HepG2 (cell line): ENCODE measurements at regions not wholly inside any gene's neighbourhood (a gene's known extent, or its start where the extent isn't known, plus 50 kb on each side); places are given as distances from the start of the nearest gene placed in this dataset.

ENCODE experiments used
- ATAC-seq: fragments of 200-7000 bp; cut with Tn5 transposase; 3 replicates; pipeline ENCODE4 v1.9.1; 2020; ENCODE audit warnings: mild to moderate bottlenecking, moderate library complexity
- BruUV-seq: library from RNA; stranded (reverse); fragments of 400-500 nt; replicated peaks from 2 replicates; lab custom pipeline; 2021; lab: Mats Ljungman, UMichigan
- CTCF ChIA-PET: fragments of 300-600 bp; formaldehyde crosslinking; extraction: SDS; loops from one replicate; lab custom pipeline; 2021; ENCODE audit warnings: low total read pairs, inconsistent platforms, low intra/inter-chr PET ratio; lab: Yijun Ruan, JAX
- POLR2A ChIA-PET: fragments of 350-600 bp; sonication (Branson Sonifier 250); formaldehyde crosslinking; loops from one replicate; lab custom pipeline; 2020; ENCODE audit warnings: antibody characterized with exemption, inconsistent platforms; lab: Yijun Ruan, JAX
- DNase-seq: peaks from one replicate; pipeline ENCODE4 v3.0.0-alpha.2; 2015; ENCODE audit warnings: low spot score
- FAIRE-seq: peaks from 3 replicates; lab custom pipeline; 2011; peaks lifted over from hg19 to GRCh38; lab: Jason Lieb, UNC
- H2AFZ ChIP-seq: one replicate; pipeline ENCODE4 v1.6.1; 2011; ENCODE audit warnings: low read length, inconsistent platforms
- H3K27ac ChIP-seq: fragments of 300-600 bp; 3 replicates; pipeline ENCODE4 v1.8.0; 2011; ENCODE audit warnings: mixed run types, mild to moderate bottlenecking, mixed read lengths, low read length, inconsistent platforms; ENCODE audit not compliant: insufficient read depth; ENCODE audit errors: extremely low read length
- H3K27me3 ChIP-seq, 2 experiments: fragments of 200-600 bp in 1 of 2; 2 replicates in 1 of 2; 3 replicates in 1 of 2; pipeline versions ENCODE4 v1.6.0 to v1.8.0; 2011; ENCODE audit warnings: low read length in 2 of 2, mild to moderate bottlenecking in 2 of 2, moderate library complexity in 2 of 2, inconsistent platforms in 1 of 2; ENCODE audit not compliant: insufficient read depth in 2 of 2, control insufficient read depth in 1 of 2
- H3K36me3 ChIP-seq, 2 experiments: fragments of 200-600 bp in 1 of 2; replicated peaks in 1 of 2; 2 replicates in 1 of 2; 3 replicates in 1 of 2; pipeline versions ENCODE4 v1.5.1 to v1.8.0; 2011; ENCODE audit warnings: low read length in 2 of 2, inconsistent platforms in 1 of 2; ENCODE audit not compliant: insufficient read depth in 2 of 2, control insufficient read depth in 1 of 2
- H3K4me1 ChIP-seq: 2 replicates; pipeline ENCODE4 v1.5.1; 2012; ENCODE audit warnings: low read length, inconsistent platforms; ENCODE audit not compliant: insufficient read depth
- H3K4me2 ChIP-seq: 2 replicates; pipeline ENCODE4 v1.6.0; 2011; ENCODE audit warnings: low read depth, low read length, inconsistent platforms
- H3K4me3 ChIP-seq, 3 experiments: fragments of 200-600 bp in 1 of 3; sonication (generic), shearing (Covaris generic) in 1 of 3; replicated peaks in 1 of 3; 2 replicates each; pipeline ENCODE4 v1.5.1; 2011 to 2016; ENCODE audit warnings: low read length in 3 of 3, inconsistent platforms in 2 of 3, low read depth in 2 of 3, mild to moderate bottlenecking in 2 of 3, control low read depth in 1 of 3, mixed read lengths in 1 of 3; ENCODE audit not compliant: insufficient read depth in 1 of 3
- H3K79me2 ChIP-seq: one replicate; pipeline ENCODE4 v1.6.1; 2011; ENCODE audit warnings: low read length, inconsistent platforms; ENCODE audit not compliant: insufficient read depth
- H3K9ac ChIP-seq: 2 replicates; pipeline ENCODE4 v1.6.0; 2011; ENCODE audit warnings: mild to moderate bottlenecking, low read depth, low read length, inconsistent platforms; ENCODE audit not compliant: insufficient read depth
- H3K9me3 ChIP-seq: 2 replicates; pipeline ENCODE4 v1.5.1; 2012; ENCODE audit warnings: mild to moderate bottlenecking, low read length
- H4K20me1 ChIP-seq: 2 replicates; pipeline ENCODE4 v1.6.0; 2011; ENCODE audit warnings: inconsistent platforms, mild to moderate bottlenecking, low read length, moderate library complexity; ENCODE audit not compliant: insufficient read depth
- BRF2 ChIP-seq: sonication (generic); formaldehyde crosslinking; IDR thresholded peaks from 2 replicates; pipeline ENCODE4 v1.8.1; 2022; ENCODE audit warnings: mild to moderate bottlenecking, missing genetic modification reagents
- CBX1 ChIP-seq: IDR thresholded peaks from one replicate; pipeline ENCODE4 v1.6.1; 2016; ENCODE audit warnings: antibody characterized with exemption, low read depth
- HCFC1 ChIP-seq: fragments of 150-350 bp; IDR thresholded peaks from 2 replicates; pipeline ENCODE4 v1.6.1; 2014; ENCODE audit warnings: low read depth, low read length
- MAFG ChIP-seq: sonication (generic); formaldehyde crosslinking; IDR thresholded peaks from 2 replicates; pipeline ENCODE4 v1.5.1; 2020; ENCODE audit warnings: mild to moderate bottlenecking, missing genetic modification reagents
- MNT ChIP-seq: fragments of 450-650 bp; IDR thresholded peaks from 2 replicates; pipeline ENCODE4 v1.6.1; 2016
- MTF1 ChIP-seq: sonication (generic); formaldehyde crosslinking; IDR thresholded peaks from 2 replicates; pipeline ENCODE4 v1.5.0; 2020; ENCODE audit warnings: missing genetic modification reagents
- PRDM4 ChIP-seq: sonication (generic); formaldehyde crosslinking; IDR thresholded peaks from 2 replicates; pipeline ENCODE4 v1.9.0; 2021; ENCODE audit warnings: missing genetic modification reagents, borderline replicate concordance
- REL ChIP-seq: sonication (generic); formaldehyde crosslinking; conservative IDR thresholded peaks from 2 replicates; pipeline ENCODE4 v1.8.0; 2022; ENCODE audit warnings: mild to moderate bottlenecking, missing genetic modification reagents, moderate library complexity
- STAT6 ChIP-seq: sonication (generic); formaldehyde crosslinking; IDR thresholded peaks from 2 replicates; pipeline ENCODE4 v1.4.0; 2020; ENCODE audit warnings: missing genetic modification reagents, mild to moderate bottlenecking, borderline replicate concordance
- TP53 ChIP-seq: sonication (generic); formaldehyde crosslinking; conservative IDR thresholded peaks from 2 replicates; pipeline ENCODE4 v1.4.0; 2020; ENCODE audit warnings: missing genetic modification reagents
- ZFP62 ChIP-seq: sonication (generic); formaldehyde crosslinking; IDR thresholded peaks from 2 replicates; pipeline ENCODE4 v1.4.0; 2020; ENCODE audit warnings: missing genetic modification reagents
- ZNF224 ChIP-seq: sonication (generic); formaldehyde crosslinking; IDR thresholded peaks from 2 replicates; pipeline ENCODE4 v1.5.0; 2020; ENCODE audit warnings: mild to moderate bottlenecking, missing genetic modification reagents
- ZNF432 ChIP-seq: sonication (generic); formaldehyde crosslinking; IDR thresholded peaks from 2 replicates; pipeline ENCODE4 v1.5.0; 2020; ENCODE audit warnings: missing genetic modification reagents, mild to moderate bottlenecking, borderline replicate concordance
- ZNF782 ChIP-seq: sonication (generic); formaldehyde crosslinking; IDR thresholded peaks from 2 replicates; pipeline ENCODE4 v1.4.0; 2020; ENCODE audit warnings: missing genetic modification reagents, mild to moderate bottlenecking, borderline replicate concordance
- WGBS: methylation state at CpG from one replicate; pipeline ENCODE4 v1.1.6; 2017; ENCODE audit warnings: low lambda C conversion rate; 5-methylcytosine and 5-hydroxymethylcytosine counted together
- in situ Hi-C: cut with HindIII; loops from 2 replicates; pipeline ENCODE4 v1.10.0; 2017; ENCODE audit warnings: low pct_unique_long_range_greater_than_20kb; ENCODE audit not compliant: extremely low pct_ligation_motif_present
- intact Hi-C: fragments of 100-400 bp; cut with micrococcal nuclease; formaldehyde crosslinking; loops from one replicate; pipeline ENCODE4 v1.10.0; 2022; ENCODE audit not compliant: unreplicated experiment
- TF ChIP-seq, protein P1 (sequence below), 2 experiments: sonication (generic) in 1 of 2; formaldehyde crosslinking in 1 of 2; IDR thresholded peaks; 2 replicates each; pipeline versions ENCODE4 v1.5.1 to v1.6.1; 2011 to 2020; ENCODE audit warnings: borderline replicate concordance in 1 of 2, low read depth in 1 of 2, low read length in 1 of 2, mild to moderate bottlenecking in 1 of 2, missing genetic modification reagents in 1 of 2, moderate library complexity in 1 of 2

DNA sequence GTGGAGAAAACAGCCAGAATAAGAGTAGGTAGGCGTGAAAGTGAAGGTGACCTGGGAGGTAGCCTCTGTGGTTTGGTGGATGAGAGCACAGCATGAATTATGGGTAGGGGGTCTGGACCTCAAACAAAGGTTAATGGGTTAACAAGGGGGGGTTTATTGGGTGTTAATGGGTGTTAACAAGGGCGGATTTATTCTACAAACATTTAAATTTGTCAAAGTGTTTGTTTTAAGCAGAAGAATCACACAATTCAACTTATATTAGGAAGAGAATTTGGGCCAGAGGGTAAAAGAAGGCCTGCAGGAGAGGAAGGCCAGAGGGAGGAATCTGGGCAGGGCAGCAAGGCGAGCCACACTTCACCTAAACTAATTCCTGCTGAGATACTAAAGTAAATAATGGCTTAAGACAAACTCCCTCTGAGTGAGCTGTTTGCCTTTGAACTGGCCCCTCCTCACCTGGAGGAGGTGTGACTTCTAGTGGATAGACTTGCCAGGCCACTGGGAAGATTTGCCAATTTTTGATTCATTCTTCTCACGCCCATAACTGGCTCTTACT lies 191.7 kb downstream of the GIPC2 start:
- DNase-seq: no peak
- no TSS peak for BruUV-seq
- Histone ChIP-seq H4K20me1 (no peaks in the 10 kb centered on the region), H3K27ac (no peak overlapping the region), H3K4me2 (no peak overlapping the region), H3K4me1 (no peaks in the 10 kb centered on the region), H3K27me3 (no peaks in the 10 kb centered on the region), H3K4me3 (no peak overlapping the region), H3K9ac (no peak overlapping the region), H3K36me3 (no peaks in the 10 kb centered on the region), H2AFZ (no peak overlapping the region), H3K9me3 (no peaks in the 10 kb centered on the region), H3K79me2 (no peaks in the 10 kb centered on the region)
- ChIA-PET POLR2A (no interaction called here), CTCF (no interaction called here)
- no peak for ATAC-seq
- FAIRE-seq: no peak
- intact Hi-C loops (no loop called here), in situ Hi-C loops (no loop called here)
- 3% methylated on average over 4 of the region's 4 CpGs for WGBS
- TF ChIP-seq ZNF432 (no peak), ZFP62 (CRISPR knock-in tag) (no peak), MTF1 (no peak), ZNF224 (CRISPR knock-in tag) (no peak), PRDM4 (CRISPR knock-in tag) (no peak), MNT (no peak), TP53 (no peak), REL (CRISPR knock-in tag) (no peak), ZNF782 (no peak), BRF2 (CRISPR knock-in tag) (no peak), HCFC1 (no peak), MAFG (CRISPR knock-in tag) (no peak), CBX1 (no peak), STAT6 (CRISPR knock-in tag) (no peak)
- TF ChIP-seq, protein P1, sequence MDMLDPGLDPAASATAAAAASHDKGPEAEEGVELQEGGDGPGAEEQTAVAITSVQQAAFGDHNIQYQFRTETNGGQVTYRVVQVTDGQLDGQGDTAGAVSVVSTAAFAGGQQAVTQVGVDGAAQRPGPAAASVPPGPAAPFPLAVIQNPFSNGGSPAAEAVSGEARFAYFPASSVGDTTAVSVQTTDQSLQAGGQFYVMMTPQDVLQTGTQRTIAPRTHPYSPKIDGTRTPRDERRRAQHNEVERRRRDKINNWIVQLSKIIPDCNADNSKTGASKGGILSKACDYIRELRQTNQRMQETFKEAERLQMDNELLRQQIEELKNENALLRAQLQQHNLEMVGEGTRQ (IDR thresholded peaks at IDR 0.05; ENCODE audit: low read depth, low read length): no peak
- TF ChIP-seq, protein P1 (CRISPR knock-in tag; IDR thresholded peaks at IDR 0.05; ENCODE audit: borderline replicate concordance): no peak
